SK-N-SH (cell line): ENCODE measurements at regions not wholly inside any gene's neighbourhood (a gene's known extent, or its start where the extent isn't known, plus 50 kb on each side); places are given as distances from the start of the nearest gene placed in this dataset.

Source experiments
- CTCF ChIA-PET: fragments of 300-600, 350-600 bp; formaldehyde crosslinking; extraction: SDS; loops from one replicate; lab custom pipeline; 2021; lab: Yijun Ruan, JAX
- POLR2A ChIA-PET: fragments of 350-600 bp; sonication (Branson Sonifier 250); formaldehyde crosslinking; extraction: SDS; loops from one replicate; lab custom pipeline; 2020; ENCODE audit warnings: antibody characterized with exemption, inconsistent platforms; lab: Yijun Ruan, JAX
- DNase-seq: peaks from one replicate; pipeline ENCODE4 v3.0.0; 2012
- H2AFZ ChIP-seq: fragments of 200-600 bp; sonication (generic); 2 replicates; pipeline ENCODE4 v1.8.1; 2016; ENCODE audit warnings: antibody characterized with exemption, mild to moderate bottlenecking, low read depth
- H3F3A ChIP-seq: fragments of 200-600 bp; sonication (generic); replicated peaks from 2 replicates; pipeline ENCODE3; 2016; ENCODE audit warnings: antibody characterized with exemption, mild to moderate bottlenecking; ENCODE audit not compliant: insufficient read depth
- H3K27ac ChIP-seq, 2 experiments: fragments of 200-500 bp in 1 of 2; fragments of 200-600 bp in 1 of 2; sonication (Bioruptor generic) in 1 of 2; sonication (generic), shearing (Covaris generic) in 1 of 2; 2 replicates each; pipeline versions ENCODE4 v1.5.1 to v1.6.1; 2014 to 2016; ENCODE audit warnings: low read depth in 2 of 2, inconsistent platforms in 1 of 2, low read length in 1 of 2, mild to moderate bottlenecking in 1 of 2, mixed read lengths in 1 of 2
- H3K27me3 ChIP-seq: fragments of 200-600 bp; sonication (generic), shearing (Covaris generic); 2 replicates; pipeline ENCODE4 v1.6.1; 2016; ENCODE audit warnings: mixed run types; ENCODE audit not compliant: insufficient read depth
- H3K36me3 ChIP-seq, 2 experiments: fragments of 200-500 bp in 1 of 2; fragments of 200-600 bp in 1 of 2; sonication (Bioruptor generic) in 1 of 2; sonication (generic) in 1 of 2; replicated peaks in 1 of 2; 2 replicates each; pipeline versions ENCODE3 to v1.5.1; 2014 to 2016; ENCODE audit warnings: low read length in 1 of 2, mild to moderate bottlenecking in 1 of 2; ENCODE audit not compliant: insufficient read depth in 2 of 2, control insufficient read depth in 1 of 2
- H3K4me1 ChIP-seq, 2 experiments: fragments of 200-500 bp in 1 of 2; fragments of 200-600 bp in 1 of 2; sonication (Bioruptor generic) in 1 of 2; sonication (generic), shearing (Covaris generic) in 1 of 2; 2 replicates each; pipeline versions ENCODE4 v1.5.1 to v1.6.1; 2014 to 2016; ENCODE audit warnings: low read depth in 1 of 2, low read length in 1 of 2, mixed run types in 1 of 2; ENCODE audit not compliant: insufficient read depth in 2 of 2, control insufficient read depth in 1 of 2
- H3K4me2 ChIP-seq: fragments of 200-600 bp; sonication (generic), shearing (Covaris generic); 2 replicates; pipeline ENCODE4 v1.6.1; 2017; ENCODE audit warnings: mixed run types
- H3K4me3 ChIP-seq, 2 experiments: fragments of 200-500 bp in 1 of 2; fragments of 200-600 bp in 1 of 2; sonication (Bioruptor generic) in 1 of 2; sonication (generic), shearing (Covaris generic) in 1 of 2; 2 replicates each; pipeline versions ENCODE4 v1.5.1 to v1.8.1; 2014 to 2016; ENCODE audit warnings: low read depth in 2 of 2, inconsistent platforms in 1 of 2, low read length in 1 of 2, mild to moderate bottlenecking in 1 of 2, mixed read lengths in 1 of 2, moderate library complexity in 1 of 2
- H3K79me2 ChIP-seq: fragments of 200-600 bp; sonication (generic); 2 replicates; pipeline ENCODE4 v1.8.1; 2017; ENCODE audit warnings: mild to moderate bottlenecking; ENCODE audit not compliant: insufficient read depth
- H3K9ac ChIP-seq: fragments of 200-600 bp; sonication (generic); 2 replicates; pipeline ENCODE4 v1.6.1; 2017; ENCODE audit warnings: mixed run types
- H3K9me2 ChIP-seq: fragments of 200-600 bp; sonication (generic); 2 replicates; pipeline ENCODE4 v1.6.1; 2017; ENCODE audit warnings: mixed run types
- H3K9me3 ChIP-seq: fragments of 200-600 bp; sonication (generic); 2 replicates; pipeline ENCODE4 v1.6.1; 2017; ENCODE audit warnings: mixed run types, mild to moderate bottlenecking, moderate library complexity
- H4K20me1 ChIP-seq: fragments of 200-600 bp; sonication (generic); 2 replicates; pipeline ENCODE4 v1.6.1; 2017; ENCODE audit warnings: mild to moderate bottlenecking, mixed run types; ENCODE audit not compliant: insufficient read depth
- CHD2 ChIP-seq: fragments of 150-350 bp; IDR thresholded peaks from 2 replicates; pipeline ENCODE4 v1.6.1; 2018; ENCODE audit warnings: low read length; ENCODE audit not compliant: partially characterized antibody
- ELF1 ChIP-seq: IDR thresholded peaks from 2 replicates; pipeline ENCODE4 v1.4.0; 2012
- EP300 ChIP-seq, 2 experiments: IDR thresholded peaks; 2 replicates each; pipeline versions ENCODE4 v1.4.0 to v1.6.1; 2012; ENCODE audit warnings: borderline replicate concordance in 1 of 2, low read depth in 1 of 2, low read length in 1 of 2
- EZH2phosphoT487 ChIP-seq: fragments of 200-600 bp; sonication (generic); IDR thresholded peaks from 2 replicates; pipeline ENCODE4 v1.6.1; 2017; ENCODE audit warnings: low read depth, mixed run types, mild to moderate bottlenecking, antibody characterized with exemption, moderate library complexity, borderline replicate concordance
- FOSL2 ChIP-seq: IDR thresholded peaks from 2 replicates; pipeline ENCODE4 v1.4.0; 2012; ENCODE audit warnings: low read depth, mild to moderate bottlenecking, moderate library complexity, borderline replicate concordance
- FOXM1 ChIP-seq: IDR thresholded peaks from 2 replicates; pipeline ENCODE4 v1.4.0; 2012; ENCODE audit warnings: low read depth, mild to moderate bottlenecking
- GATA2 ChIP-seq: sonication (generic); formaldehyde crosslinking; IDR thresholded peaks from 2 replicates; pipeline ENCODE4 v1.5.0; 2020; ENCODE audit warnings: mild to moderate bottlenecking, missing genetic modification reagents
- JUND ChIP-seq: IDR thresholded peaks from 2 replicates; pipeline ENCODE4 v1.4.0; 2012
- MEF2A ChIP-seq: IDR thresholded peaks from 2 replicates; pipeline ENCODE4 v1.4.0; 2012; ENCODE audit warnings: low read depth, borderline replicate concordance
- NRF1 ChIP-seq: IDR thresholded peaks from 2 replicates; pipeline ENCODE4 v1.6.1; 2012; ENCODE audit warnings: low read depth, mild to moderate bottlenecking, low read length
- POLR2AphosphoS5 ChIP-seq: IDR thresholded peaks from 2 replicates; pipeline ENCODE4 v1.6.1; 2012; ENCODE audit warnings: low read depth, low read length
- RXRA ChIP-seq: IDR thresholded peaks from 2 replicates; pipeline ENCODE4 v1.4.0; 2012; ENCODE audit warnings: low read depth, mild to moderate bottlenecking, borderline replicate concordance
- SMC3 ChIP-seq: IDR thresholded peaks from 2 replicates; pipeline ENCODE4 v1.6.1; 2012; ENCODE audit warnings: low read depth, low read length, improper control_type of control experiment
- TAF1 ChIP-seq: IDR thresholded peaks from 2 replicates; pipeline ENCODE4 v1.6.1; 2012; ENCODE audit warnings: low read depth, mild to moderate bottlenecking, low read length, moderate library complexity, borderline replicate concordance
- TCF12 ChIP-seq: IDR thresholded peaks from 2 replicates; pipeline ENCODE4 v1.4.0; 2012
- TEAD4 ChIP-seq: IDR thresholded peaks from 2 replicates; pipeline ENCODE4 v1.4.0; 2012; ENCODE audit warnings: mild to moderate bottlenecking, borderline replicate concordance; ENCODE audit not compliant: insufficient read depth
- YY1 ChIP-seq: IDR thresholded peaks from 2 replicates; pipeline ENCODE4 v1.4.0; 2012; ENCODE audit warnings: low read depth, mild to moderate bottlenecking
- ZBTB33 ChIP-seq: IDR thresholded peaks from 2 replicates; pipeline ENCODE4 v1.4.0; 2012; ENCODE audit warnings: low read depth, borderline replicate concordance
- WGBS: methylation state at CpG from one replicate; pipeline ENCODE4 v1.1.6; 2017; ENCODE audit warnings: low lambda C conversion rate; 5-methylcytosine and 5-hydroxymethylcytosine counted together
- TF ChIP-seq, protein P1 (sequence below): IDR thresholded peaks from 2 replicates; pipeline ENCODE4; 2012
- TF ChIP-seq, protein P2 (sequence below): IDR thresholded peaks from 2 replicates; pipeline ENCODE4 v1.4.0; 2012; ENCODE audit warnings: low read depth, borderline replicate concordance

DNA sequence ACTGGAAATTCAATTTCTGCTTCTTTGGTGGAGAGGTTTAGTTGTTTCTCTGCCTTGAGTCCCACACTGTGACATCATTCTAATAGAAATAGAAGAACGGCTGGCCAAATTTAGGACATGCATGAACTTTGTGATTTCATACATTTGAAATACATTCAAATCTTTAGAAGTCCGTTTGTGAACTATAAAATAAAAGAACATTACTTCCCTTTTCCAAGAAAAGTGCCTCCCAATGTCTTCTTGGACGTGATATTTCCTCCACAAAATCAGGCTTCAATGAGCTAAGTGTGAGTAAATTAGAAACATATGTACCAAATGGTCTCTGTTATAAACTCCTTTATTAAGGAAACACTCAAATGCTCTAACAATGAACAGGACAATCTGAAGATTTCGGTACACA lies 314.5 kb upstream of the AKR1E2 start:
- Histone ChIP-seq H3K9me2 (no peaks in the 10 kb centered on the region), H4K20me1 (no peaks in the 10 kb centered on the region), H3K36me3 (no peaks in the 10 kb centered on the region), H2AFZ (no peak overlapping the region; the same call in 1 of the 2 replicates), H3F3A (no peaks in the 10 kb centered on the region), H3K9me3 (no peaks in the 10 kb centered on the region), H3K4me1 (peaks cover 0 to 3% of the 10 kb centered on the region in 2 experiments; a peak in 2 of 4 replicates), H3K4me2 (no peak overlapping the region), H3K27me3 (no peaks in the 10 kb centered on the region), H3K4me3 (no peak overlapping the region), H3K79me2 (no peaks in the 10 kb centered on the region), H3K9ac (no peak overlapping the region), H3K27ac (peak overlapping the region; percentile 62 to 73; a peak in 2 of 4 replicates)
- ChIA-PET POLR2A (no interaction called here), CTCF (interaction anchor here (0.7 to 1.5 kb wide), 3 partner anchors 9 to 255 kb away, joined by 3 to 4 read pairs (median 4); no protein-coding TSS in a partner anchor)
- peak in 1 of 2 experiments; percentile 15; a peak in 1 of 4 replicates for TF ChIP-seq EP300 (IDR thresholded peaks at IDR 0.05; ENCODE audit: borderline replicate concordance in 1 of 2, low read depth in 1 of 2, low read length in 1 of 2)
- peak; percentile 83 for TF ChIP-seq TCF12
- TF ChIP-seq YY1, result no peak
- no peak for DNase-seq
- WGBS, result 53% methylated on average over 4 of the region's 4 CpGs

GRCh38 chr10:4509405-4509804 lies 316.6 kb upstream of the AKR1E2 start:
- WGBS, result 98% methylated on average over 9 of the region's 10 CpGs
- H3F3A ChIP-seq, result no peaks in the 10 kb centered on the region
- H3K79me2 ChIP-seq, result no peaks in the 10 kb centered on the region
- no peak overlapping the region for H3K9ac ChIP-seq
- peaks cover 3 to 7% of the 10 kb centered on the region in 2 experiments; a peak in 3 of 4 replicates for H3K4me1 ChIP-seq
- H3K27me3 ChIP-seq, result no peaks in the 10 kb centered on the region
- H3K27ac ChIP-seq, result no peak overlapping the region
- no peak overlapping the region for H2AFZ ChIP-seq
- no peaks in the 10 kb centered on the region for H3K9me2 ChIP-seq
- H3K4me2 ChIP-seq, result no peak overlapping the region
- TF ChIP-seq, protein P1, sequence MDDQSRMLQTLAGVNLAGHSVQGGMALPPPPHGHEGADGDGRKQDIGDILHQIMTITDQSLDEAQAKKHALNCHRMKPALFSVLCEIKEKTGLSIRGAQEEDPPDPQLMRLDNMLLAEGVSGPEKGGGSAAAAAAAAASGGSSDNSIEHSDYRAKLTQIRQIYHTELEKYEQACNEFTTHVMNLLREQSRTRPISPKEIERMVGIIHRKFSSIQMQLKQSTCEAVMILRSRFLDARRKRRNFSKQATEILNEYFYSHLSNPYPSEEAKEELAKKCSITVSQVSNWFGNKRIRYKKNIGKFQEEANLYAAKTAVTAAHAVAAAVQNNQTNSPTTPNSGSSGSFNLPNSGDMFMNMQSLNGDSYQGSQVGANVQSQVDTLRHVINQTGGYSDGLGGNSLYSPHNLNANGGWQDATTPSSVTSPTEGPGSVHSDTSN, result no peak
- no peak for TF ChIP-seq POLR2AphosphoS5
- no peak for TF ChIP-seq ELF1
- TF ChIP-seq, protein P2, sequence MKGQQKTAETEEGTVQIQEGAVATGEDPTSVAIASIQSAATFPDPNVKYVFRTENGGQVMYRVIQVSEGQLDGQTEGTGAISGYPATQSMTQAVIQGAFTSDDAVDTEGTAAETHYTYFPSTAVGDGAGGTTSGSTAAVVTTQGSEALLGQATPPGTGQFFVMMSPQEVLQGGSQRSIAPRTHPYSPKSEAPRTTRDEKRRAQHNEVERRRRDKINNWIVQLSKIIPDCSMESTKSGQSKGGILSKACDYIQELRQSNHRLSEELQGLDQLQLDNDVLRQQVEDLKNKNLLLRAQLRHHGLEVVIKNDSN, result no peak
- no peak for TF ChIP-seq CHD2
- no peak for TF ChIP-seq EZH2phosphoT487
- TF ChIP-seq TAF1, result no peak
- TF ChIP-seq MEF2A, result no peak
- no peak for TF ChIP-seq RXRA
- no peak for TF ChIP-seq FOSL2
- no peak for TF ChIP-seq TEAD4
- TF ChIP-seq GATA2 (CRISPR knock-in tag), result no peak
- TF ChIP-seq EP300 (IDR thresholded peaks at IDR 0.05; ENCODE audit: borderline replicate concordance in 1 of 2, low read depth in 1 of 2, low read length in 1 of 2), result no peak
- TF ChIP-seq YY1, result no peak
- TF ChIP-seq JUND, result no peak
- no peak for TF ChIP-seq FOXM1
- no peak for TF ChIP-seq ZBTB33
- no peak for TF ChIP-seq NRF1
- no peak for TF ChIP-seq SMC3
- TF ChIP-seq, all 33 proteins: peak for 0
- no peaks in the 10 kb centered on the region for H3K9me3 ChIP-seq
- no peaks in the 10 kb centered on the region for H4K20me1 ChIP-seq
- ChIA-PET CTCF (no interaction called here), POLR2A (no interaction called here)
- H3K4me3 ChIP-seq, result no peak overlapping the region
- no peaks in the 10 kb centered on the region for H3K36me3 ChIP-seq
- no peak for DNase-seq
